GM23338 (cell line): ENCODE measurements at regions not wholly inside any gene's neighbourhood (a gene's known extent, or its start where the extent isn't known, plus 50 kb on each side); places are given as distances from the start of the nearest gene placed in this dataset.
A peak's percentile ranks its signal among the peaks of the same experiment; 100 is the strongest.

ENCODE experiments used
- ATAC-seq: fragments of 200-7000 bp; cut with Tn5 transposase; 3 replicates; pipeline ENCODE4 v1.9.1; 2020
- DNase-seq: peaks from one replicate; pipeline ENCODE4 v3.0.0-alpha.2; 2015; ENCODE audit warnings: low spot score
- H2AFZ ChIP-seq: fragments of 200-600 bp; sonication (generic); 2 replicates; pipeline ENCODE4 v1.8.0; 2016; ENCODE audit warnings: antibody characterized with exemption, mild to moderate bottlenecking, moderate library complexity
- H3F3A ChIP-seq: fragments of 200-600 bp; sonication (generic); replicated peaks from 2 replicates; pipeline ENCODE4 v1.8.0; 2017; ENCODE audit warnings: antibody characterized with exemption, mixed run types, low read depth
- H3K27ac ChIP-seq: fragments of 200-600 bp; sonication (generic); 2 replicates; pipeline ENCODE4 v1.6.1; 2016; ENCODE audit warnings: low read depth
- H3K27me3 ChIP-seq: fragments of 200-600 bp; sonication (generic); 2 replicates; pipeline ENCODE4 v1.8.0; 2016; ENCODE audit warnings: mild to moderate bottlenecking, mixed run types, moderate library complexity; ENCODE audit not compliant: insufficient read depth
- H3K36me3 ChIP-seq: fragments of 200-600 bp; sonication (generic); 2 replicates; pipeline ENCODE4 v1.8.0; 2016; ENCODE audit warnings: mild to moderate bottlenecking; ENCODE audit not compliant: insufficient read depth
- H3K4me1 ChIP-seq: fragments of 200-600 bp; sonication (generic); 2 replicates; pipeline ENCODE4 v1.8.0; 2016; ENCODE audit warnings: mild to moderate bottlenecking, moderate library complexity; ENCODE audit not compliant: insufficient read depth
- H3K4me2 ChIP-seq: fragments of 200-600 bp; sonication (generic); 2 replicates; pipeline ENCODE4 v1.7.1; 2017; ENCODE audit warnings: mixed run types
- H3K4me3 ChIP-seq: fragments of 200-600 bp; sonication (generic); 2 replicates; pipeline ENCODE4 v1.6.1; 2016; ENCODE audit warnings: mixed run types
- H3K79me2 ChIP-seq: fragments of 200-600 bp; sonication (generic); replicated peaks from 2 replicates; pipeline ENCODE4 v1.8.0; 2017; ENCODE audit warnings: mild to moderate bottlenecking; ENCODE audit not compliant: insufficient read depth
- H3K9me2 ChIP-seq: fragments of 200-600 bp; sonication (generic); 2 replicates; pipeline ENCODE4 v1.8.0; 2017; ENCODE audit not compliant: insufficient read depth
- H4K20me1 ChIP-seq: fragments of 200-600 bp; sonication (generic); replicated peaks from 2 replicates; pipeline ENCODE4 v1.8.0; 2017; ENCODE audit warnings: mild to moderate bottlenecking; ENCODE audit not compliant: insufficient read depth
- H3K27ac Mint-ChIP-seq: 2 replicates; pipeline ENCODE4 v1.8.0; 2020; ENCODE audit warnings: inconsistent platforms, mild to moderate bottlenecking, moderate library complexity, mixed read lengths
- H3K27me3 Mint-ChIP-seq: 3 replicates; pipeline ENCODE4 v1.8.0; 2022; ENCODE audit warnings: low read depth, mild to moderate bottlenecking, moderate library complexity, mixed read lengths, inconsistent platforms; ENCODE audit not compliant: insufficient read depth, poor library complexity
- H3K36me3 Mint-ChIP-seq: 3 replicates; pipeline ENCODE4 v1.8.0; 2021; ENCODE audit warnings: low read depth, mild to moderate bottlenecking, inconsistent platforms, moderate library complexity, mixed read lengths
- H3K4me1 Mint-ChIP-seq: 3 replicates; pipeline ENCODE4 v1.8.0; 2020; ENCODE audit warnings: mild to moderate bottlenecking, inconsistent platforms, mixed read lengths
- H3K4me3 Mint-ChIP-seq: 3 replicates; pipeline ENCODE4 v1.8.0; 2021; ENCODE audit warnings: moderate library complexity, mild to moderate bottlenecking, inconsistent platforms, mixed read lengths
- H3K9me3 Mint-ChIP-seq: 3 replicates; pipeline ENCODE4 v1.8.0; 2020; ENCODE audit warnings: moderate library complexity, mild to moderate bottlenecking, inconsistent platforms, mixed read lengths
- CREB1 ChIP-seq: fragments of 250-450 bp; sonication (Bioruptor Pico); IDR thresholded peaks from 2 replicates; pipeline ENCODE4 v1.5.0; 2020; ENCODE audit warnings: low read depth, mild to moderate bottlenecking, moderate library complexity
- CTCF ChIP-seq, 2 experiments: fragments of 200-600 bp in 1 of 2; sonication (generic) in 1 of 2; conservative IDR thresholded peaks; 2 replicates each; pipeline versions ENCODE4 v1.5.1 to v1.6.1; 2016 to 2017; ENCODE audit warnings: antibody characterized with exemption in 2 of 2, low read depth in 2 of 2, mild to moderate bottlenecking in 2 of 2, moderate library complexity in 1 of 2
- ETS1 ChIP-seq: IDR thresholded peaks from 2 replicates; pipeline ENCODE4 v1.6.1; 2016; ENCODE audit warnings: antibody characterized with exemption
- EZH2 ChIP-seq: fragments of 200-600 bp; sonication (generic); IDR thresholded peaks from one replicate; pipeline ENCODE4 v1.8.0; 2017; ENCODE audit warnings: antibody characterized with exemption, mild to moderate bottlenecking, low read depth; ENCODE audit not compliant: unreplicated experiment
- EZH2phosphoT487 ChIP-seq: fragments of 200-600 bp; sonication (generic); IDR thresholded peaks from one replicate; pipeline ENCODE4 v1.8.1; 2018; ENCODE audit warnings: antibody characterized with exemption; ENCODE audit not compliant: unreplicated experiment
- JUNB ChIP-seq: IDR thresholded peaks from one replicate; pipeline ENCODE4 v1.6.1; 2016; ENCODE audit warnings: antibody characterized with exemption; ENCODE audit not compliant: unreplicated experiment
- NANOG ChIP-seq: IDR thresholded peaks from 2 replicates; pipeline ENCODE4 v1.6.1; 2016; ENCODE audit warnings: antibody characterized with exemption, borderline replicate concordance
- POLR2AphosphoS5 ChIP-seq: IDR thresholded peaks from 2 replicates; pipeline ENCODE4 v1.6.1; 2016; ENCODE audit warnings: antibody characterized with exemption, low read depth
- REST ChIP-seq: IDR thresholded peaks from one replicate; pipeline ENCODE4 v1.6.1; 2018; ENCODE audit warnings: antibody characterized with exemption; ENCODE audit not compliant: unreplicated experiment
- STAT1 ChIP-seq: IDR thresholded peaks from one replicate; pipeline ENCODE4 v1.6.1; 2016; ENCODE audit warnings: antibody characterized with exemption; ENCODE audit not compliant: unreplicated experiment
- ZNF114 ChIP-seq: fragments of 250-450 bp; sonication (Bioruptor Pico); IDR thresholded peaks from 2 replicates; pipeline ENCODE4 v1.5.0; 2020; ENCODE audit warnings: mild to moderate bottlenecking, moderate library complexity
- ZNF331 ChIP-seq: fragments of 250-450 bp; sonication (Bioruptor Pico); IDR thresholded peaks from 2 replicates; pipeline ENCODE4 v1.5.0; 2020; ENCODE audit warnings: low read depth, mild to moderate bottlenecking, moderate library complexity
- ZNF462 ChIP-seq: fragments of 250-450 bp; sonication (Bioruptor Pico); IDR thresholded peaks from 2 replicates; pipeline ENCODE4 v1.5.0; 2020; ENCODE audit warnings: mild to moderate bottlenecking, moderate library complexity

GRCh38 chr9:24879591-24879990 is 333.9 kb upstream of the IZUMO3 start:
- peak; percentile 58 for ATAC-seq
- H3K27me3 Mint-ChIP-seq = peaks cover 2% of the 10 kb centered on the region
- Histone ChIP-seq H3K79me2 (no peaks in the 10 kb centered on the region), H3K4me1 (peaks cover 16% of the 10 kb centered on the region; the same call in 1 of the 2 replicates), H3K4me2 (no peak overlapping the region), H3F3A (no peaks in the 10 kb centered on the region), H4K20me1 (no peaks in the 10 kb centered on the region), H3K9me2 (no peaks in the 10 kb centered on the region), H3K27me3 (no peaks in the 10 kb centered on the region), H3K36me3 (no peaks in the 10 kb centered on the region), H3K4me3 (no peak overlapping the region), H2AFZ (no peak overlapping the region), H3K27ac (no peak overlapping the region)
- H3K27ac Mint-ChIP-seq = no peak overlapping the region
- peaks cover 19% of the 10 kb centered on the region for H3K4me1 Mint-ChIP-seq
- H3K36me3 Mint-ChIP-seq = no peaks in the 10 kb centered on the region
- no peaks in the 10 kb centered on the region for H3K9me3 Mint-ChIP-seq
- H3K4me3 Mint-ChIP-seq = no peak overlapping the region
- TF ChIP-seq CREB1 (CRISPR knock-in tag) (no peak), JUNB (no peak), POLR2AphosphoS5 (no peak), REST (no peak), STAT1 (no peak), EZH2 (no peak), NANOG (no peak), ZNF331 (CRISPR knock-in tag) (no peak), ZNF114 (CRISPR knock-in tag) (no peak), ETS1 (no peak), CTCF (conservative IDR thresholded peaks at IDR 0.05; ENCODE audit: low read depth in 2 of 2) (no peak), ZNF462 (no peak), EZH2phosphoT487 (no peak)
- peak; percentile 8 for DNase-seq
